CD4-positive, alpha-beta T cell treated with Interleukin-2 at 100 ng/mL for 4 hours (primary cell): ENCODE measurements at regions not wholly inside any gene's neighbourhood (a gene's known extent, or its start where the extent isn't known, plus 50 kb on each side); places are given as distances from the start of the nearest gene placed in this dataset.
"Not testable (repeated sequence)": the region's sequence is repeated elsewhere in the genome, so short reads cannot be mapped to it uniquely, and the experiment has no call there.

ENCODE experiments used
- DNase-seq: peaks from one replicate; pipeline ENCODE4 v3.0.0-alpha.2; 2020; ENCODE audit warnings: low spot score

DNA sequence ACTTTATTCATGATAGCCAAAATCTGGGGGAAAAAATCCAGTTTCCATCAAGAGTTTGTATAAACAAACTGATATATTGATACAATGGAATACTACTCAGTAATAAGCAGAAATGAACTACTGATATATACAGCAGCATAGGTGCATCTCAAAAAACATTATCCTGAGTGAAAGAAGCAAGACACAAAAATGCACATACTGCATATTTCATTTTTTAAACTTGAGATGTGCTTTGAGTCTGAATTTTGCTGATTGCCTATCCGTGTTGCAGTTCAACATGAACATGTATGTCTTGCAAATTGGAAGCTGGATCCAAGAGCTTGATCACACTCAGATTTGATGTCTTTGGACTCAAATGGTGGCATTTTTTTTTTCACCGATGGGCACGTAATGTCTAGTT lies 132.4 kb downstream of the TSEN15 start:
- no peak for DNase-seq

DNA sequence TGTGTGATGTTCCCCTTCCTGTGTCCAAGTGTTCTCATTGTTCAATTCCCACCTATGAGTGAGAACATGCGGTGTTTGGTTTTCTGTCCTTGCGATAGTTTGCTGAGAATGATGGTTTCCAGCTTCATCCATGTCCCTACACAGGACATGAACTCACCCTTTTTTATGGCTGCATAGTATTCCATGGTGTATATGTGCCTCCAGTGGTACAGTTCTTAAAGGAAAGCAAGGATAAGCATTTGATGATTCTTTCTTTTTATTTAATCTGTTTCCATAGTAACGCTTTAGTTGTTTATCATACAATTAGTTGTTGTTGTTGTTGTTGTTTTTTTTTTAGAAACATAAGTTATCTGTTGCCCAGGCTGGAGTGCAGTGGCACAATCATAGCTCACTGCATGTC lies 133.1 kb downstream of the TSEN15 start:
- DNase-seq, result not testable (repeated sequence)

DNA sequence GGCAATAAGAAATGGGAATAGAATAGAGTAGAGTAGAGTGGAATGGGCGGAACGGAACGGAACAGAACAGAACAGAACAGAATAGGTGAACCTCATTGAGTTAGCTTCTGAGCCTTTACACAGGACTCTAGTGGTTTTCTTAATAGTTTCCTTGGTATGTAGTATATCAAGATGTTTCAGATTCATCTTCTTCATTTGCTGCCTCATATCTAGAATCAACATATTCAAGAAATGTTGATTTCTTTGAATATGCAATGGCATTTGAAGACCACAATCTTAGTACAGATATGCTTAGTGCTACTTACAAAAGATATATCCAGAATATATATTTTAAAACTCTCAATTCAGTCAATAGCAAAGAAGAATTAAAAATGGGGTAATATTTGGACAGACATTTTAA lies 133.8 kb downstream of the TSEN15 start:
- no peak for DNase-seq

DNA sequence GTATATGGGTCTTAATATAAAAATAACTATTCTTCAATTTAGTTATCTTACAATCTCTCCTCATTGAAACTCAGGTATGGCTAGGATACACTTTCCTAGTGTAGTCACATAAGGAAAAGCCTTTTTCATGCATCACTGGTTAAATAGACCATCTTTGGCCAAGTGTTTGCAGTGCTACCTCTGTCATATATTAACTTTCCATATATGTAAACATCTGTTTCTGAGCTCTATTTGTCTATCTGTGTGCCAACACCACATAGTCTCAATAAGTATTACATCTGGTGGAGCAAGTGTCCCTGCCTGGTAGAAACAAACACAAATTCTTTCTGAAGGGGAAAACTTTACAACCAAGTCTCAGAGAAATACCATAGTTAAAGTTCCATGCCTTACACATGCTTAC lies 134.6 kb downstream of the TSEN15 start:
- no peak for DNase-seq

DNA sequence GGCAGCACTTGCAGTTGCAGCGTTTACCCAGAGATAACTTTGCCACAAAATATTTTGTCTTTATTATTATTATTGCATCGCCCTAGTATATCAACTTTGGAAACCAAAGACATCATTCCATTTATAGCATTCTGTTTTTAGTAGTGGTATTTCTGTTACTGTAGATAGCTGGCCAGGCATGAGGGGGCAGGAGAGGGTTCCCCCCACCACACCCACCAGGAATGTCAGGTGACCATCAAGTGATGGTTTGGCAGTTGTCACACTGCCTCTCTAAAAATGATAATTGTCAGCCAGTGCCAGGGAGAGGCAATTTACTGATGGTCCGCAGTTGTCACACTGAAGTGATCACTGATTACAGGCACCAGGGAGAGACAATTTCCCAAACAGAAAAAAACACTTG lies 135.6 kb downstream of the TSEN15 start:
- DNase-seq, result no peak

DNA sequence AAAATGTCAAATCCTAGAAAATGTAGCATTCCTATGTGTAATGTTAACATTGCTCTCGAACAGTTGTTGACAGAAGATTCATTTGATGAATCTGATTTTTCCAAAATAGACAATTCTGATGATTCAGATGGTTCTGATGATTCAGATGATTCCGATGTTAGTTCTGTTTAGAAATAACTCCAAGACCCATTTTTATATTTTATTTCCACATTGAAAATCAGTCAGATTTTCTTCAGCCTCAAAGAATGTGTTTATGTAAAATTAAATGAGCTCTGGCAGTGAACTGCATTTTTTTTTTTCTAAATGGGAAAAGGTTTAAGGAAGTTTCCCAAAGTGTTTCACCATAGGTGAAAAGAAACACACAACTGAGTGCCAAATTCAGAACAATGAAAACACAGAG lies 136.5 kb downstream of the TSEN15 start:
- no peak for DNase-seq

DNA sequence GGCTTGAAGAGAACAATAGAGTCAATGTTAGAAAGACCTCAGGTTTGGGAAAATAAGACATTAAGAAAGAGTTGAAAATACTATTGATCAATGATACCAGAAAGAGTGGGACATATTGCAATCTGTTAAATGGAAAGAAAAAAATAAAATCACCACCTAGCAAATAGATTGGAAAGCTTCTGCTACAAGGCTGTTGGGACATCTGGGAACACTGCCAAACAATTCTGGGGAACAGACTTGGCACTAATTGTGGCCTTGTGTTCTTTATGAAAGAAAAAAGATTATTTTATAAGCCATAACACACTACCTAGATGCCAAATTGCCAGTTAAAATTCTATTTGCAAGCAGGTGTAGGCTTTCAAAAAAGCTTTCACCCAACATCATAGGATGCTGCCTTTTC lies 137.8 kb downstream of the TSEN15 start:
- DNase-seq, result no peak

DNA sequence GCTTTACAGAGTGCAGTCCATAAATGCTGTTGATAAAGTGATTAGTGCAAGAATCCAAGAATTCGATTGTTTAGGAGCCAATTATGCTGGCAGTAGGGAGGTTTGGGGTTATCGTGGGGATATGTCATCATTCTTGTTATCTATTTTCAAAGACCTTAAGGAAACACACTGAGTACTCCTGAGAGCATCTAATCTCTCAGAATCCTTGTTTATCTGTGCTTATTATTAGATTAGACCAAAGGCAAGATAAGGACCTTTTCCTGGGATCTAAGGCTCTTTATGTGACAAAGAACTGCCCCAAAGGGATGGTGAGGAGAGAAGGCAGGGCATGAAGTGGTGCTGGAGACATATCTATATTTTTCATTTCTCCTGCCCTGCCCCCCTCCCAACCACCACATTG lies 139.1 kb downstream of the TSEN15 start:
- no peak for DNase-seq

DNA sequence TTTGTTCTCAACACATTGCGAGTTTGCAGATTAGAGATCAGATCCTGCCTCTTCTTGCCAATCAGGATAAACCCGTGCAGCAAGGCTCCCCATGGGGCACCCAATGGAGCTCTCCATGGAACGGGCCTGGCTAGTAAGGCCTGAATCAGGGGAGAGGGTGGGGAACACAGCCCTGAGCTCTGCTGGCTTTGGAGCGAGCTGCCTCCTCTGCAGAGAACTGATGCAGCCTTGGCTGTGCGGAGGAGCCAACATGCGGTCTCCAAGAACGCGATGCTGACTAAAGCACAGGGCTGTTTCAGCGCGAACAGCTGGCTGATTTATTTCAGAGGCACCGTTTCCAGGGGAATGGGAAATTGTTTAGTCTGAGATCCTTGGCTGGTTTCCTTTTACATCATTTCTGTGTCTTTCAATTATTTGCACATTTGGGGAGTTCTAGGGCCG lies 139.7 kb downstream of the TSEN15 start:
- DNase-seq, result no peak

DNA sequence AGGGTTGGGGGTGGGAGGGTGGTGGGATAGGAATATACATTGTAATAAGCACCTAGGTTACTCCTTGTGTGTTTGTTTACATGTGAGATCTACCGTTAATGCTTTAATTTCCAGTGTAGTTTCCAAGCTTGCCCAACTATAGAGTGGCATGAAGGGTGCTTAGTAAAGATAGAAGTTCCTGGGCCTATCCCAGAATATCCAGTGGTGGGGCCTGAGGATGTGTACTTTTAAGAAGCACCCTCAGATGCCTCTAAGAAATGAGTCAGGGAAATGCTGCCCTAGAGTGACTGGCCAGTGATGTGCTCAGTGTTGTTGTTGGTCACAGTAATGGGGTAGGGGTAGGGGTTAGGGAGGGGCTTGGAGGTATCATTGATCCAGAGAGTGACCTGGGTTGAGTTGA lies 141.3 kb downstream of the TSEN15 start:
- no peak for DNase-seq

DNA sequence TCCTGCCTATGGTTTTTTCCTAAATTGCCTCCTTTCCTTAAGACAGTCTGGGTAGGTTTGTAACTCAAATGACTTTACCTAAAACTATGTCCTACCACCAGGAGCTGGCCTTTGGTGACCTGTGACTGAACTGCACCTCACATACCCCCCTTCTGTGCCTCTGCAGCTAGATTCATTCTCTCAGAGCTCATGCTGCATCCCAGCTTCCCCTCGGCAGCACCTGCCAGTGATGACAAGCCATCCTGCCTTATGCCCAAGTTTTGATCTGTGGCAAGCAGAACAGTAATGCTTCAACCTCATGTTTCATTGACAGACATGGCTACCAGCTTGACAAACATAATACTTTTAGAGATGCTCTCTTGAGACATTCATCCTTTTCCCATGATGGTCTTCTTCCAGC lies 141.9 kb downstream of the TSEN15 start:
- no peak for DNase-seq

DNA sequence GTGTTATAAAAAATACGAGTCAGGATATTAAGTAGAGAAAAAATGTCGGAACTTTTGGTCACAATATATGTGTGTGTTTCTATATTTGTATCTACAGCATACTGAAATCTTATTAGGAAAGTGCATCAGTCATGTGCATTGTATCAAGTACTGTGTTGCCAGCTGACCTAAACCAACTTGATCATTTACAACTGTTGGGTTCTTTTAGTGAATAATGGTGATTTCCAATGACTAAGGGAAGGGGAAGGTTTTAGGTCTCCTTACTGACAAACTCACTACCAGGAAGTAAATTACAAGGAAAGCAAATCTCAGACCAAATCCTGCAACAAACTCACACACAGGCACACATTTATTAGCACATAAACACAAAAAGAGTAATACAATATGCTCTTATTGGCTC lies 142.7 kb downstream of the TSEN15 start:
- no peak for DNase-seq

DNA sequence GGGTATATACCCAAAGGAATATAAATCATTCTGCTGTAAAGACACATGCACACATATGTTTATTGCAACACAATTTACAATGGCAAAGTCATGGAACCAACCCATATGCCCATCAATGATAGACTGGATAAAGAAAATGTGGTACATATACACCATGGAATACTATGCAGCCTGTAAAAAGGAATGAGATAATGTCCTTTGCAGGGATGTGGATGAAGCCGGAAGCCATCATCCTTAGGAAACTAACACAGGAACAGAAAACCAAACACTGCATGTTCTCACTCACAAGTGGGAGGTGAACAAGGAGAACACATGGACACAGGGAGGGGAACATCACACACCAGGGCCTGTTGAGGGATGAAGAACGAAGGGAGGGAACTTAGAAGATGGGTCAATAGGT lies 144.2 kb downstream of the TSEN15 start:
- DNase-seq, result not testable (repeated sequence)

DNA sequence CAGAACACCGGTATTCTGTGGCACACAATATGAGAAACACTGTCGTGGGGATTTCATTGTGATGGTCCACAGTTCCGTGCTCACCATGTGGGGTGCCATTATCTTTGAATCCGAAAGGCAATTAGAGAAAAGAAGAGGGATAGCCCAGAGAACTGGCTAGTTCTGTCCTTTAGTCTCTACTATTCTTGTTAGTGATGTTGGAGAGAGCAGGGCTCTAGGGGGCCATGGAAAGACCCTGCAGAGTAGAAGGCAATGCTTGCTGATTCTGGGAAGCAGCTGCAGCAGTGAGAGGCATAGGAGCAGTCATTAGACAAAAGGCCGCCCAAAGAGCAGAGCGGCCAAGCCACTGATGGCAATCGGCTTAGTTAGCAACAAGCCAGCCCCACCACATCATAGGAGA lies 146.3 kb downstream of the TSEN15 start:
- no peak for DNase-seq

DNA sequence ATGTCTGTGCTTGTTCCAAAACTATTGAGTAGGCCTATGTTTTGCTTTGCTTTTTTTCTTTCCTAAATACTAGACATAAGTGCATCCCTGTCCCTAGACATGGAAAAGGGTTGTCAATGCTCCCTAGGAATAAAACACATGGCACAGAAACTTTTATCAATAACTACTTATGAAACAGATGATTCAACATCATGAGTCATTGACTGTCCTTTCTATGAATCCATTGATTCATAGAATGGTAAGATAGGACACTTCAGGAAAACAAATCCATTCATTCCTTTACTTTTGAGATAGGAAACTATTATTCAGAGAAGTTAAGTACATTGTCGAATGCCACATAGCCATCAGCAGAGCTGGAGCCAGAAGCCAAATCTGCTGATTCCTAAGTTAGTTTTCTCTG lies 147.5 kb downstream of the TSEN15 start:
- no peak for DNase-seq

DNA sequence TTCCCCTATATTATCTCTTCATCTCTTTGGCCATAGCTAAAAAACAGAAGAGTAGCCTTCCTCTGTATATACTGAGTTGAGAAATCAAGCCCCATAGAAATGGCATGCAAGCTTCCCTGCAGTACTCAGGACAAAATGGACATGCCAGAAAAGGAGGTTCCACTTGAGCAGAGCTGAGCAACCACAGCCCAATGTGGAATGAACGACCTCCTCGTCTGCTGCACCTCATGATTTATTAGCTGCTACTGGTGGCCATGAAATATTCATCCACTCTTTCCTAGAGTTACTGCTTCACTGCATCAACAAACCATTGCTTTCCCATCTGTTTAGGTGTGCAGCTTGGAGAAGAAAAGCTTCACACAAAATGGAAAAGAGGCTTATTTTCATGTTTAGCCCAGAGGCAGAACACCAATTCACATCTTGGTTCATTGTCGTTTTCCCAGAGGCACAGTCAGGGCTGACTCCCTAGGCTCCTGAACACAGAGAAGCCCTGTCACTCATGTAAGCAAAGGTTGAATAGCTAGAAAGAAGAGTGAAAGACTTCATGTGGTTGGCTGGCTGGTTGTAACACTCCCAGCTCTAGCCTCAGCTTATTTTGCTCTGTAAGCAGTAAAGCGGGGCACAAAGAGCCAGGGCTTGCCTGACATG lies 148.0 kb downstream of the TSEN15 start:
- DNase-seq, result no peak

DNA sequence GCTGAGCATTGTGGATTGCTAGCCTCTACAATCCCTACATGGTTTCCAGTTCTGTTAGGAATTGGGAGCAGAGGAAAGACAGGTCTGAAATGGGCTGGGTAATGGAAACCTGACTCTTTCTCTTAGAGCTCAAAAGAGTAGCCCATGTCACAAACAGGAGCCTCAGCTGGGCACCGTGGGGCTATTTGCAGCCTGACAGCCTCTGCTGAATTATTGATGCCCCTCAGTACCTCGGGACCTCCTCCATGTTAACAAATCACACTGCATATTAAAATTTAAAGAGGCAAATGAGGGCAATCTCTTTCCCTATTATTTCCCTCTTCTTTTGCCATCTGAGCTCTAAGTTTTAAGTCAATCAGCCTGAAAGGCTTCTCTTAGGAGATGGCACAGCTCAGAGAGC lies 157.1 kb downstream of the TSEN15 start:
- no peak for DNase-seq

DNA sequence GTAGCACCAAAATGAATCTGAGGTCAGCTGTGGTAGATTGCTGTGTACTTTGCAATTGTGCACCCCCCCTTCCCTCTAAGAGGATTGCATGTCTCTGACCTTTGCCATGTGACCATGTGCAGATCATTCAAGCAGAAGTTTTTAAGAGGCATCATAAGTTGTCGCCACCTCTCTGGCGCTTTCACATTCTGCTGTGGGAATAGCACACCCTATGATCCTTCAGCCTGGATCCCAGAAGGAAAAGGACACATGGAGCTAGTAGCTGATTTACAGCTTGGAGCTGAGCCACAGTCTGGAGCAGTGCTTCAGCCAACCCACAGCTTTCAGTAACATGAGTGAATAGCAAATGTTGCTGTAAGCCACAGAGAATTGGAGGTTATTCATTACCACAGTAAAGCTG lies 158.5 kb downstream of the TSEN15 start:
- no peak for DNase-seq

DNA sequence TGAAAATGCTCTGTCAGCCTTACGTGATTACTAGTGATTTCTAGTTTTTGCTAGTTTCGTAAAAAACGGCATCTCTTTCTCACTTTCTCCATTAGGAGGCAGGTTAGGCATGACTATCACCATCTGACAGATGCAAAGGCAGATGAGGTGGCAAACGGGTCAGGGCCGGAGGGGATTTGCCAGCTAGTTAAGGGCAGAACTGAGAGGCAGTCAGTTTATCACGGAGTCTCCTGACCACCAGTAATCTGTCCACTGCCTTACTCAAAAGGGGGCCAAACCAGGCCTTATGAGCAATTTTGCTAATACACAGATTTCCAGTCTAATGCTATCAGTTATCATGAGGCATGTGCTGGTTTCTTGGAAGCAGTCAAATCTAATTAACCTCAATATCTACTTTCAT lies 159.3 kb downstream of the TSEN15 start:
- no peak for DNase-seq

DNA sequence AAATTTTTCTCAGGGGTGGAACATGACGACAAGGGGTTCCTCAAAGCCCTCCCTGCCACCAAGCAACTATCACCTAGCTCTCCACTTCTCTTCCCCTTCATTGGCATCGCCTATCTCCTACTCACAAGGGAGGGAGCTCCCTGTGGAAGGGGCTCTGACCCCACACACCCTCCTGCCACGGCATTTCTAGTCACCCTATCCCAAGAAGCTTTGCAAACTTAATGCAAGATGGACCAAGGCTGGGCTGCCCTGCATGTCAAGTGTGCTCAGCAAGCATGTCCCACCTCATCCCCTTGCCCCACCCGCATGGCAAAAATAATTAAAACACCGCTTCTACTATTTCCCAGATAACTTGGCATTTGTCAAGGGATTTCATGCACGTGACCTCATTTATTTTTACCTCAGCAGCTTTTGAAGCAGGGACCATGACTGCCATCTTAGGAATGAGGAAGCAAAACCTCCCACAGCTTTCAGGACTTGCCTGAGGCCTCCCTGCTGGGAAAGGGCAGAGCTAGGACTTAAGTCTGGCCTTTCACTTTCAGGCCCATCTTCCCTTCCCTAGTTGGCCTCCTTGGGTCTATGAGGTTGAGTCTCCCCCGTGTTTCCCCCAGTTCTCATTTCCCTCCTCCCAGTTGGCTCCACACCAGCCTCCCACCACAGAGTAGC lies 161.3 kb downstream of the TSEN15 start:
- no peak for DNase-seq

DNA sequence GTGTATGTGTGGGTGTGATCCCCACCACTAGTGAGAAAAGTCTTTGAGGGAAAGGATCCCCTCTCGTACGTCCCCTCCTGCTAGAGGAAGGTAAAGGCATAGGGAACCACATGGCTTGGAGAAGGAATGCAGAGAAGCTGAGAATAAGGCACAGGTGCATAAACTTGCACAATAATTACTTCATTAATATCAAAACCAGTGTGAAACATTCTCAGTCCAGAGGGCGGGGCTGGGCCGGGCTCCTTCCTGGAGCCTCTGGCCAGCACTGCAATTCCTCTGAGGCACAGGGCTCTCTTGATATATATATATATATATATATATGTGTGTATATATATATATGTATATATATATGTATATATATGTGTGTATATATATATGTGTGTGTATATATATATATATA lies 162.6 kb downstream of the TSEN15 start:
- DNase-seq, result no peak

DNA sequence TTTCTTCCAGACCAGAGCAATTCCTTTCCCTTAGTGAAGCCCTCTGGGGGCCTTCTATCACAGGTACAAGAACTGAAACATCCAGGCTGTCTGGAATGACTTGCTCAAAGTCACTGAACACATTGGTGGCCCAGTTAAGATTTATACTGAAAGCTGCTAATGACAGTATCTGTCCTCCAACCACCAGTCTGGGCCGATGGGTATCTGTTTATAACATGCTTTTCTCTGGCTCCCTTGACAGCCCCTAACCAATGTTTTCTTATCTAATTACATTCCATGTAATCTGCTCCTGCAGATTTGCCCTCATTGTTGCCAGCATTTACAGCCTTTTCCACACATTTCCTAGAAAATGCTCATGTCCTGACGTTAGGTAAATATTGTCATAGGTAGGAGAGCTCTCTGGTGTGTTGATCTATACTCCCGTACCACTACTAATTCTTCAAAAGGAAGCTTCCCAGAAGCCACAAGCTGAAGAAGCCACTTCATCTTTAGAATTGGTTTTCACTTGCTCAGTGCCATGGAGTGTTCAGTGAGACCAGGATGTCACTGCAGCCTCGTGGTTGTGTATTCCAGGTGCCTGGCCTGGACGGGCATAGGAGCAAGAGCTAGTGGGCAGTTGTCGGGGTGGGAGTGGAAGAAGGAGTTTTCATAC lies 163.9 kb downstream of the TSEN15 start:
- DNase-seq, result no peak

DNA sequence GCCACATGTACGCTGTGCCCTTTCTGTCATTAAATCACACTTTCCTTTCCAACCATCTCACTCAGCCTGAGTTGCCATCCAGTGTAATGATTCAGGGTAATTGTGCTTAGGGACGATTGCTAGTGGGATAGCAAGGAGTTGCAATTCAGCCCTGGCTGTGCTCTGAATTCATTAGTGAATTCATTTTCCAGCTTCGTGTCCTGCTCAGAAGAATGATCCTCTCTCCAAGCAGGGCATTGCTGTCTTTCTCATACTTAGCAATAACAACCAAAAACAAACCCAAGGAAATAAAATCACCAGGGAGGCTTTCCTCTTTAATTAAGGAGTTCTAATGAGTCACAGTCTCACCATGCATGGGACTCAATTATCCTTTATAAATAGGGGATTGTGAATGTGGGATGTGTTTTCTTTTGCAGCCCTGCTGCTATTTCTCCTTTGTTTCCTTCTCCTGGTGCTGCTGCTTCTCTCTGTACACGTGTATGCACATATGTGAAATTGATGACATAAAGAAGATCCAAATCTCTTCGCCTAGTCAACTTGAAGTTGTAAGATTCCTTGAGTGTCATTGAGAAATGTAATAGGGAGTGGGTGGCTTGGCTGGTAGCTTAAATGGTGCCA lies 167.0 kb downstream of the TSEN15 start:
- no peak for DNase-seq
